Esophagus squamous epithelium (tissue), 5 donors: ENCODE measurements at regions not wholly inside any gene's neighbourhood (a gene's known extent, or its start where the extent isn't known, plus 50 kb on each side); places are given as distances from the start of the nearest gene placed in this dataset.
A peak's percentile ranks its signal among the peaks of the same experiment; 100 is the strongest.

ENCODE experiments used
- DNase-seq: peaks from one replicate; lab custom pipeline; 2025; lab: John Stamatoyannopoulos, UW
- H3K27ac ChIP-seq, 4 donors: fragments of 200-600 bp; sonication (generic); one replicate each; pipeline ENCODE4 v1.5.1; 2016 to 2019; ENCODE audit warnings: mild to moderate bottlenecking in 1 of 4
- H3K27me3 ChIP-seq, 4 donors: fragments of 200-600 bp; sonication (generic); 1 replicate in 3 of 4; 2 replicates in 1 of 4; pipeline versions ENCODE4 v1.5.1 to v1.6.0; 2017 to 2021; ENCODE audit warnings: antibody characterized with exemption in 1 of 4
- H3K36me3 ChIP-seq, 3 donors: fragments of 200-600 bp; sonication (generic); one replicate each; pipeline ENCODE4 v1.5.1; 2016 to 2019
- H3K4me1 ChIP-seq, 3 donors: fragments of 200-600 bp; sonication (generic); one replicate each; pipeline ENCODE4 v1.5.1; 2017 to 2019
- H3K4me3 ChIP-seq, 4 donors: fragments of 200-600 bp; sonication (generic); 1 replicate in 3 of 4; 2 replicates in 1 of 4; pipeline ENCODE4 v1.5.1; 2016 to 2019; ENCODE audit warnings: mild to moderate bottlenecking in 2 of 4, moderate library complexity in 1 of 4
- H3K9me3 ChIP-seq, 3 donors: fragments of 200-600 bp; sonication (generic); one replicate each; pipeline ENCODE4 v1.5.1; 2016 to 2019
- CTCF ChIP-seq, 6 experiments: fragments of 450-650 bp in 4 of 6; fragments of 200-600 bp in 2 of 6; sonication (generic) in 2 of 6; IDR thresholded peaks; one replicate each; pipeline ENCODE4 v1.5.1; 2016 to 2019; ENCODE audit warnings: antibody characterized with exemption in 6 of 6, mild to moderate bottlenecking in 4 of 6, moderate library complexity in 4 of 6
- POLR2A ChIP-seq, 4 donors: fragments of 450-650 bp; IDR thresholded peaks; one replicate each; pipeline ENCODE4 v1.6.1; 2017; ENCODE audit warnings: antibody characterized with exemption in 4 of 4, mild to moderate bottlenecking in 4 of 4, moderate library complexity in 3 of 4
- WGBS, 2 donors: methylation state at CpG; one replicate each; pipeline ENCODE4 v1.1.5; 2018; 5-methylcytosine and 5-hydroxymethylcytosine counted together
- intact Hi-C: fragments of 100-400 bp; cut with DNase I; formaldehyde crosslinking; loops from one replicate; pipeline ENCODE4 v1.15.0; 2022
- donor health status: DM: yes; HTN: yes; CAD: no.

GRCh38 chr2:234751275-234751973 lies 200.4 kb upstream of the SH3BP4 start:
- intact Hi-C loops: no loop called here
- H3K4me1 ChIP-seq: no peaks in the 10 kb centered on the region
- H3K27ac ChIP-seq: no peak overlapping the region
- DNase-seq: no peak
- 57 to 60% methylated on average over 3 of the region's 3 CpGs for WGBS, 2 donors
- no peak overlapping the region for H3K4me3 ChIP-seq
- no peaks in the 10 kb centered on the region for H3K27me3 ChIP-seq
- no peaks in the 10 kb centered on the region for H3K9me3 ChIP-seq
- no peaks in the 10 kb centered on the region for H3K36me3 ChIP-seq
- TF ChIP-seq CTCF (IDR thresholded peaks at IDR 0.05) (no peak), POLR2A (IDR thresholded peaks at IDR 0.05) (no peak)

- TF ChIP-seq CTCF (IDR thresholded peaks at IDR 0.05) (no peak), POLR2A (IDR thresholded peaks at IDR 0.05) (no peak)
- Histone ChIP-seq H3K27ac (no peak overlapping the region), H3K4me3 (no peak overlapping the region), H3K4me1 (no peaks in the 10 kb centered on the region), H3K9me3 (no peaks in the 10 kb centered on the region), H3K27me3 (peaks cover 0 to 2% (median 0%) of the 10 kb centered on the region in 4 donors), H3K36me3 (no peaks in the 10 kb centered on the region)
- no peak for DNase-seq
- 73 to 78% methylated on average over 3 of the region's 3 CpGs for WGBS, 2 donors
- intact Hi-C loops: no loop called here
These were observed 203.8 kb upstream of the SH3BP4 start for GRCh38 chr2:234747833-234748559.

- TF ChIP-seq CTCF (IDR thresholded peaks at IDR 0.05): no peak
- no peak for TF ChIP-seq POLR2A (IDR thresholded peaks at IDR 0.05)
- no peaks in the 10 kb centered on the region for H3K4me1 ChIP-seq
- DNase-seq: no peak
- H3K27me3 ChIP-seq: peaks cover 0 to 2% (median 0%) of the 10 kb centered on the region in 4 donors
- no peak overlapping the region for H3K4me3 ChIP-seq
- no peaks in the 10 kb centered on the region for H3K36me3 ChIP-seq
- H3K27ac ChIP-seq: no peak overlapping the region
- H3K9me3 ChIP-seq: no peaks in the 10 kb centered on the region
- intact Hi-C loops: no loop called here
These were observed 204.8 kb upstream of the SH3BP4 start for GRCh38 chr2:234747032-234747431.

- Histone ChIP-seq H3K36me3 (no peaks in the 10 kb centered on the region), H3K4me3 (no peak overlapping the region), H3K27me3 (peaks cover 0 to 2% (median 0%) of the 10 kb centered on the region in 4 donors), H3K27ac (no peak overlapping the region), H3K4me1 (no peaks in the 10 kb centered on the region), H3K9me3 (no peaks in the 10 kb centered on the region)
- TF ChIP-seq POLR2A (IDR thresholded peaks at IDR 0.05): no peak
- TF ChIP-seq CTCF (IDR thresholded peaks at IDR 0.05): peak in 1 of 6 experiments; percentile 12
- WGBS, 2 donors: 88% methylated on average over 1 of the region's 1 CpG; no CpG with 5 or more reads in 1 of the 2 donors
- intact Hi-C loops: no loop called here
- no peak for DNase-seq
These were observed 206.5 kb upstream of the SH3BP4 start for GRCh38 chr2:234745347-234745746.

- H3K36me3 ChIP-seq: no peaks in the 10 kb centered on the region
- no peak overlapping the region for H3K27ac ChIP-seq
- intact Hi-C loops: no loop called here
- no peak overlapping the region for H3K4me3 ChIP-seq
- no peaks in the 10 kb centered on the region for H3K4me1 ChIP-seq
- no peak for DNase-seq
- H3K9me3 ChIP-seq: no peaks in the 10 kb centered on the region
- TF ChIP-seq CTCF (IDR thresholded peaks at IDR 0.05): no peak
- peaks cover 0 to 2% (median 0%) of the 10 kb centered on the region in 4 donors for H3K27me3 ChIP-seq
These were observed 209.8 kb upstream of the SH3BP4 start for GRCh38 chr2:234741976-234742375.
